IMR-90 (cell line): ENCODE measurements at regions not wholly inside any gene's neighbourhood (a gene's known extent, or its start where the extent isn't known, plus 50 kb on each side); places are given as distances from the start of the nearest gene placed in this dataset.

ENCODE experiments used
- ATAC-seq: fragments of 200-7000 bp; cut with Tn5 transposase; 2 replicates; pipeline ENCODE4 v1.9.1; 2020; ENCODE audit warnings: low read depth, mild to moderate bottlenecking, moderate library complexity
- BruUV-seq: library from RNA; stranded (reverse); fragments of 400-500 nt; replicated peaks from 2 replicates; lab custom pipeline; 2021; lab: Mats Ljungman, UMichigan
- CTCF ChIA-PET: fragments of 300-600 bp; formaldehyde crosslinking; extraction: SDS; loops from one replicate; lab custom pipeline; 2021; ENCODE audit warnings: antibody characterized with exemption; lab: Yijun Ruan, JAX
- POLR2A ChIA-PET: fragments of 300-600 bp; sonication (Branson Sonifier 250); formaldehyde crosslinking; loops from one replicate; lab custom pipeline; 2022; ENCODE audit warnings: antibody characterized with exemption; ENCODE audit not compliant: unreplicated experiment; lab: Charles Lee
- DNase-seq: peaks from one replicate; pipeline ENCODE4 v3.0.0; 2013
- H2AFZ ChIP-seq: replicated peaks from 2 replicates; pipeline ENCODE3; 2013; ENCODE audit warnings: low read length, mild to moderate bottlenecking; ENCODE audit not compliant: poor library complexity
- H2AK5ac ChIP-seq: 2 replicates; pipeline ENCODE4 v1.6.1; 2013; ENCODE audit warnings: low read depth, low read length, inconsistent platforms
- H2AK9ac ChIP-seq: replicated peaks from 2 replicates; pipeline ENCODE3; 2013; ENCODE audit warnings: mild to moderate bottlenecking, low read depth, low read length, moderate library complexity; ENCODE audit not compliant: poor library complexity
- H2BK120ac ChIP-seq: 2 replicates; pipeline ENCODE4 v1.6.1; 2013; ENCODE audit warnings: low read depth, low read length, inconsistent platforms
- H2BK15ac ChIP-seq: 3 replicates; pipeline ENCODE4 v1.6.1; 2013; ENCODE audit warnings: low read depth, low read length, inconsistent platforms
- H2BK20ac ChIP-seq: 2 replicates; pipeline ENCODE4 v1.6.1; 2013; ENCODE audit warnings: low read depth, mild to moderate bottlenecking, inconsistent platforms, low read length, moderate library complexity
- H2BK5ac ChIP-seq: 2 replicates; pipeline ENCODE4 v1.6.1; 2013; ENCODE audit warnings: mild to moderate bottlenecking, low read depth, low read length, inconsistent platforms; ENCODE audit not compliant: poor library complexity, severe bottlenecking
- H3K14ac ChIP-seq: replicated peaks from 2 replicates; pipeline ENCODE4 v1.6.1; 2013; ENCODE audit warnings: low read depth, low read length, inconsistent platforms
- H3K18ac ChIP-seq: 2 replicates; pipeline ENCODE4 v1.6.1; 2013; ENCODE audit warnings: low read depth, low read length, control low read depth
- H3K23ac ChIP-seq: 2 replicates; pipeline ENCODE4 v1.6.1; 2013; ENCODE audit warnings: low read depth, low read length, inconsistent platforms
- H3K27ac ChIP-seq: 2 replicates; pipeline ENCODE4 v1.5.1; 2013; ENCODE audit warnings: mild to moderate bottlenecking, control low read depth, low read length; ENCODE audit not compliant: insufficient read depth
- H3K27me3 ChIP-seq: 2 replicates; pipeline ENCODE4 v1.6.1; 2013; ENCODE audit warnings: low read length; ENCODE audit not compliant: control insufficient read depth, insufficient read depth
- H3K36me3 ChIP-seq: 2 replicates; pipeline ENCODE4 v1.6.1; 2013; ENCODE audit warnings: low read length, mixed read lengths; ENCODE audit not compliant: control insufficient read depth, insufficient read depth
- H3K4ac ChIP-seq: 2 replicates; pipeline ENCODE4 v1.6.1; 2013; ENCODE audit warnings: low read depth, low read length, inconsistent platforms
- H3K4me1 ChIP-seq: 2 replicates; pipeline ENCODE4 v1.6.1; 2013; ENCODE audit warnings: low read length, mixed read lengths; ENCODE audit not compliant: control insufficient read depth, insufficient read depth
- H3K4me2 ChIP-seq: 2 replicates; pipeline ENCODE4 v1.6.1; 2013; ENCODE audit warnings: low read depth, mild to moderate bottlenecking, control low read depth, low read length, moderate library complexity
- H3K4me3 ChIP-seq: 2 replicates; pipeline ENCODE4 v1.5.1; 2013; ENCODE audit warnings: low read depth, mild to moderate bottlenecking, control low read depth, low read length, moderate library complexity; ENCODE audit not compliant: insufficient read depth
- H3K56ac ChIP-seq: 2 replicates; pipeline ENCODE4 v1.6.1; 2013; ENCODE audit warnings: low read length, inconsistent platforms; ENCODE audit not compliant: insufficient read depth; ENCODE audit errors: extremely low read depth
- H3K79me1 ChIP-seq, 2 experiments: 2 replicates each; pipeline ENCODE4 v1.6.1; 2013; ENCODE audit warnings: low read length in 2 of 2, inconsistent platforms in 1 of 2, low read depth in 1 of 2
- H3K9ac ChIP-seq: 2 replicates; pipeline ENCODE4 v1.6.1; 2013; ENCODE audit warnings: low read depth, low read length, control low read depth
- H3K9me1 ChIP-seq: 2 replicates; pipeline ENCODE4 v1.6.1; 2013; ENCODE audit warnings: low read length, inconsistent platforms; ENCODE audit not compliant: insufficient read depth
- H3K9me3 ChIP-seq: 2 replicates; pipeline ENCODE4 v1.6.1; 2013; ENCODE audit warnings: low read length; ENCODE audit not compliant: control insufficient read depth, insufficient read depth
- H4K20me1 ChIP-seq: 2 replicates; pipeline ENCODE4 v1.6.1; 2013; ENCODE audit warnings: low read length, inconsistent platforms; ENCODE audit not compliant: insufficient read depth
- H4K5ac ChIP-seq: 2 replicates; pipeline ENCODE4 v1.6.1; 2013; ENCODE audit warnings: mild to moderate bottlenecking, low read depth, low read length, control low read depth
- H4K8ac ChIP-seq, 2 experiments: 2 replicates each; pipeline ENCODE4 v1.6.1; 2013; ENCODE audit warnings: low read depth in 2 of 2, low read length in 2 of 2, control low read depth in 1 of 2, inconsistent platforms in 1 of 2
- H4K91ac ChIP-seq: 2 replicates; pipeline ENCODE4 v1.6.1; 2013; ENCODE audit warnings: low read depth, low read length, inconsistent platforms; ENCODE audit not compliant: insufficient read depth
- BHLHE40 ChIP-seq: fragments of 150-350 bp; IDR thresholded peaks from 2 replicates; pipeline ENCODE4 v1.6.1; 2016; ENCODE audit warnings: mild to moderate bottlenecking, low read depth, low read length
- CHD1 ChIP-seq: IDR thresholded peaks from 2 replicates; pipeline ENCODE4 v1.6.1; 2012; ENCODE audit warnings: low read depth, low read length, improper control_type of control experiment
- ELK1 ChIP-seq: fragments of 150-350 bp; IDR thresholded peaks from 2 replicates; pipeline ENCODE4 v1.6.1; 2016; ENCODE audit warnings: low read depth, mild to moderate bottlenecking, low read length, moderate library complexity, borderline replicate concordance
- FOS ChIP-seq: fragments of 150-350 bp; IDR thresholded peaks from 2 replicates; pipeline ENCODE4 v1.6.1; 2016; ENCODE audit warnings: low read depth, low read length
- MAFK ChIP-seq: IDR thresholded peaks from 2 replicates; pipeline ENCODE4 v1.6.1; 2012; ENCODE audit warnings: low read depth, low read length, improper control_type of control experiment
- MAZ ChIP-seq: IDR thresholded peaks from 2 replicates; pipeline ENCODE4 v1.6.1; 2012; ENCODE audit warnings: low read depth, mild to moderate bottlenecking, low read length, improper control_type of control experiment, moderate library complexity, borderline replicate concordance
- MXI1 ChIP-seq: IDR thresholded peaks from 2 replicates; pipeline ENCODE4 v1.6.1; 2012; ENCODE audit warnings: low read depth, mild to moderate bottlenecking, low read length, moderate library complexity, borderline replicate concordance
- NFE2L2 ChIP-seq: fragments of 150-350 bp; IDR thresholded peaks from 2 replicates; pipeline ENCODE4 v1.6.1; 2016; ENCODE audit warnings: low read depth, mild to moderate bottlenecking, low read length
- POLR2A ChIP-seq: IDR thresholded peaks from 2 replicates; pipeline ENCODE4 v1.6.1; 2012; ENCODE audit warnings: mild to moderate bottlenecking, low read depth, low read length
- RAD21 ChIP-seq: IDR thresholded peaks from 2 replicates; pipeline ENCODE4 v1.6.1; 2012; ENCODE audit warnings: low read length, improper control_type of control experiment
- RCOR1 ChIP-seq: IDR thresholded peaks from 2 replicates; pipeline ENCODE4 v1.6.1; 2012; ENCODE audit warnings: mild to moderate bottlenecking, low read length, improper control_type of control experiment; ENCODE audit not compliant: insufficient replicate concordance
- RFX5 ChIP-seq: IDR thresholded peaks from 2 replicates; pipeline ENCODE4 v1.8.0; 2012; ENCODE audit warnings: low read depth, mild to moderate bottlenecking, low read length, moderate library complexity
- SMC3 ChIP-seq: fragments of 150-350 bp; IDR thresholded peaks from 2 replicates; pipeline ENCODE4 v1.6.1; 2016; ENCODE audit warnings: low read depth, mild to moderate bottlenecking, antibody characterized with exemption, low read length, moderate library complexity
- USF2 ChIP-seq: fragments of 150-350 bp; IDR thresholded peaks from 2 replicates; pipeline ENCODE4 v1.6.1; 2017; ENCODE audit warnings: mild to moderate bottlenecking, antibody characterized with exemption, low read length, low read depth
- WGBS, 2 experiments: methylation state at CpG; one replicate each; pipeline versions ENCODE4 v1.1.5 to v1.1.7; 2013; ENCODE audit warnings: missing lambda C conversion rate in 2 of 2; ENCODE audit not compliant: insufficient read length in 1 of 2; ENCODE audit errors: extremely low coverage in 2 of 2; 5-methylcytosine and 5-hydroxymethylcytosine counted together
- dilution Hi-C: fragments of 300-500 bp; cut with HindIII; formaldehyde crosslinking; loops from one replicate; pipeline ENCODE4 v1.14.3; 2018; ENCODE audit warnings: low sequenced_read_pairs; ENCODE audit not compliant: unreplicated experiment
- in situ Hi-C: fragments of 300-500 bp; cut with MboI; formaldehyde crosslinking; loops from 3 replicates; pipeline ENCODE4 v1.14.3; 2019; ENCODE audit warnings: low sequenced_read_pairs, inconsistent platforms, mixed read lengths
- intact Hi-C: fragments of 100-400 bp; cut with micrococcal nuclease; formaldehyde crosslinking; loops from 2 replicates; pipeline ENCODE4 v1.10.0; 2022

DNA sequence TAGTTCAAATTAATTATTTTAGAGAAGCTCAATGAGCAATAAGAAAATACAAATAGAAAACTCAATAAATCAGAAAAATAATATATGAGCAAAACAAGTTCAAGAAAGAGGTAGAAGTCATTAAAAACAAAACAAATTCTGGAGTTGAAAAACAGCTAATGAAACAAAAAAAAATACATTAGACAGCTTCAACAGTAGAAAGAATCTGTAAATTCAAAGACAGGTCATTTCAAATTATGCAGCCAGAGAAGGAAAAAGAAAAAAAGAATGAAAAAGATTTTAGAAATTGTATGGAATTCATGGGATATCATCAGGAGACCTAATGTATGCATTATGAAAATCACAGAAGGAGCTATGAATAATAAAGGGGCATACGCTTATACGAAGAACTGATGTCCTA, 795.3 kb upstream of the ADGRB3 start:
- POLR2A ChIA-PET: no interaction called here
- peaks cover 4% of the 10 kb centered on the region for H3K9me3 ChIP-seq
- H3K36me3 ChIP-seq: no peaks in the 10 kb centered on the region
- intact Hi-C loops (no loop called here), in situ Hi-C loops (no loop called here), dilution Hi-C loops (no loop called here)
- H3K4me2 ChIP-seq: no peak overlapping the region
- no peak overlapping the region for H2BK120ac ChIP-seq
- no peak overlapping the region for H3K9ac ChIP-seq
- H2BK15ac ChIP-seq: no peak overlapping the region
- H3K4ac ChIP-seq: no peak overlapping the region
- WGBS, 2 experiments: no CpG with 5 or more reads among the region's 2 CpGs
- no peaks in the 10 kb centered on the region for H3K4me1 ChIP-seq
- no peaks in the 10 kb centered on the region for H3K27me3 ChIP-seq
- no peak overlapping the region for H3K27ac ChIP-seq
- BruUV-seq: no TSS peak
- H4K20me1 ChIP-seq: no peaks in the 10 kb centered on the region
- no peak for ATAC-seq
- no peak overlapping the region for H3K14ac ChIP-seq
- H2AK5ac ChIP-seq: no peak overlapping the region
- no peak overlapping the region for H2BK5ac ChIP-seq
- no peak overlapping the region for H2BK20ac ChIP-seq
- H3K18ac ChIP-seq: no peak overlapping the region
- no peak overlapping the region for H3K4me3 ChIP-seq
- no peaks in the 10 kb centered on the region for H3K9me1 ChIP-seq
- no peak overlapping the region for H4K8ac ChIP-seq
- H3K56ac ChIP-seq: no peak overlapping the region
- H2AFZ ChIP-seq: no peak overlapping the region
- TF ChIP-seq ELK1: no peak
- no peak for TF ChIP-seq RAD21
- TF ChIP-seq MAFK: no peak
- no peak for TF ChIP-seq POLR2A
- TF ChIP-seq RCOR1: no peak
- TF ChIP-seq RFX5: no peak
- no peak for TF ChIP-seq BHLHE40
- TF ChIP-seq USF2: no peak
- TF ChIP-seq SMC3: no peak
- no peak for TF ChIP-seq NFE2L2
- TF ChIP-seq CHD1: no peak
- TF ChIP-seq MXI1: no peak
- no peak for TF ChIP-seq MAZ
- no peak for TF ChIP-seq FOS
- CTCF ChIA-PET: interaction anchor here (0.5 kb wide), 2 partner anchors 223 to 299 kb away, joined by 3 read pairs; no protein-coding TSS in a partner anchor
- H3K79me1 ChIP-seq: no peaks in the 10 kb centered on the region
- no peak overlapping the region for H3K23ac ChIP-seq
- no peak for DNase-seq
- H2AK9ac ChIP-seq: no peak overlapping the region
- H4K91ac ChIP-seq: no peak overlapping the region
- no peak overlapping the region for H4K5ac ChIP-seq
